OCI-LY7 (cell line): ENCODE measurements at regions not wholly inside any gene's neighbourhood (a gene's known extent, or its start where the extent isn't known, plus 50 kb on each side); places are given as distances from the start of the nearest gene placed in this dataset.
"Not testable (repeated sequence)": the region's sequence is repeated elsewhere in the genome, so short reads cannot be mapped to it uniquely, and the experiment has no call there.

Experiments
- CTCF ChIP-seq: fragments of 200-600 bp; sonication (generic); conservative IDR thresholded peaks from 2 replicates; pipeline ENCODE4 v1.5.1; 2014; ENCODE audit warnings: mild to moderate bottlenecking, antibody characterized with exemption, low read length, moderate library complexity, mixed read lengths
- EZH2phosphoT487 ChIP-seq: fragments of 200-600 bp; sonication (generic); IDR thresholded peaks from 2 replicates; pipeline ENCODE4 v1.6.1; 2018; ENCODE audit warnings: low read depth, borderline replicate concordance, mild to moderate bottlenecking, mixed run types, antibody characterized with exemption, low read length, moderate library complexity, mixed read lengths

DNA sequence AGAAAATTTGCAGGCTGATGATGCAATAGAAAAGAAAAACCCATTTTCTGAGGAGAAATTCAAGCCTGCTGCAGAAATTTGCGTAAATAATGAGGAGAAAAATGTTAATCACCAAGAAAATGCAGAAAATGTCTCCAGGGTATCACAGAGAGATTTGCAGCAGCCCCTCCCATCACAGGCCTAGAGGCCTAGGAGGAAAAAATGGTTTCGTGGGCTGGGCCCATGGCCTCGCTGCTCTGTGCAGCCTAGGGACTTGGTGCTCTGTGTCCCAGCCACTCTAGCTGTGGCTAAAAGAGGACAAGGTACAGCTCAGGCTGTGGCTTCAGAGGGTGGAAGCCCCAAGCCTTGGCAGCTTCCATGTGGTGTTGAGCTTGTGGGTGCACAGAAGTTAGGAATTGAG lies 374.8 kb upstream of the BOD1L1 start:
- TF ChIP-seq CTCF, EZH2phosphoT487: not testable (repeated sequence)
